Mucosa of gallbladder (tissue), 1 donor: ENCODE measurements at regions not wholly inside any gene's neighbourhood (a gene's known extent, or its start where the extent isn't known, plus 50 kb on each side); places are given as distances from the start of the nearest gene placed in this dataset.
"Not testable (repeated sequence)": the region's sequence is repeated elsewhere in the genome, so short reads cannot be mapped to it uniquely, and the experiment has no call there.

Experiments used
- DNase-seq: peaks from one replicate; pipeline ENCODE4 v3.0.0-alpha.2; 2020; ENCODE audit warnings: low spot score
- donor health status: DM: no; HTN: no; CAD: no.

GRCh38 chr4:181845617-181846016 lies 397.6 kb upstream of the TENM3 start:
- DNase-seq: no peak

DNA sequence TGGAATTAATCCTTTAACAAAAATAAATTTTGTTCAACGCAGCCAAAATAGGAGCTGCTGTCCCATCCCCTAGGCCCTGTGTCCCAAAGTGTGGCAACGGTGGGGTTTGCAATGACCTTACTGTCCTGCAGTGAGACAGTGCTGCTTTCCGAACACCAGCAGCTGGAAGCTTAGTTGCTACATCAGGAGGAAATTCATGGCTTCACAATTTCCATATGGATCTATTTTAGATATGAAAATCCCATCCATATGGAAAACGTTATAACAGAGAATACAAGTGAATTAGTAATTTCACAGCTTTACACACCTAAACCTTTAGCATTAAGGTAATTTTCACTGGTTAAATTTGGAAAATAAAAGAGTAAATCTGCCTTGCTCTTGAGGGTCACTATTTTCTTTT lies 396.3 kb upstream of the TENM3 start:
- DNase-seq: no peak

GRCh38 chr4:181848357-181848756 lies 394.8 kb upstream of the TENM3 start:
- DNase-seq: no peak

DNA sequence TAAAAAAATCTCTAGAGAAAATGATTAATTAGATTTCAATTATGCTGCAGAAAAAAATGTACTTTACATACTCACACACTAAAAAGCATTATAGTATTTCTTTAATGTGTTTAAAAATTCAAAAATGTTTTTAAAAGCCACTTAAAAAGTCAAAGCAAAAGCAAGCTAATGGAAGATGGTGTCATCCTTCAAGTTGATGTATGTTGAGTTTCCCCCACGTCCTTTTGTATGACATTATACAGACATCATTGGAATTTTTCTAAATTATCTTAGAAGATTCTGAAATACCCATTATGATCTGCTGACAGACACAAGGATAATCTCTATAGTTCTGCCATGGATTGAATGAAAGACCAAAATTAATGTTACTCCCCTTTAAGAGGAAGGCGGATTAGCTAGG lies 393.7 kb upstream of the TENM3 start:
- no peak for DNase-seq

- no peak for DNase-seq
Observed at GRCh38 chr4:181853881-181854511, 389.2 kb upstream of the TENM3 start.

DNA sequence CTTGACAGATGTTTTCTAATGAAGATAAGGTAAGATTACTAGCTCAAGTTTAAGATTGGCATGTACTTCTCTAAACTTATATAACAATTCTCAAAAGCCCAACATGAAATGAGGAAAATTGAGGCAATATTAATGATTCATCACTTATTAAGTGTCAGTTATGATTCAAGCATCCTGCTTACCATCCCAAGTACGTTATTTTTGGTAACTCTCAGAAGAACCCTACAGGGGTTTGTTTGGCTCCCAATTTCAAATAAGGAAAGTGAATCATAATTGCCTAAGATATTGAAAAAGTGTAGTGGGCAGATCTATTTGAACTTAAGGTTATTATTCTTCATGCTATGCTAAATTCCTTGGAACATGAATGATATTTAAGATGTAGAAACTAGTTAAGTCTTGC lies 387.9 kb upstream of the TENM3 start:
- DNase-seq: no peak

GRCh38 chr4:181857471-181857870 lies 385.7 kb upstream of the TENM3 start:
- DNase-seq: not testable (repeated sequence)

DNA sequence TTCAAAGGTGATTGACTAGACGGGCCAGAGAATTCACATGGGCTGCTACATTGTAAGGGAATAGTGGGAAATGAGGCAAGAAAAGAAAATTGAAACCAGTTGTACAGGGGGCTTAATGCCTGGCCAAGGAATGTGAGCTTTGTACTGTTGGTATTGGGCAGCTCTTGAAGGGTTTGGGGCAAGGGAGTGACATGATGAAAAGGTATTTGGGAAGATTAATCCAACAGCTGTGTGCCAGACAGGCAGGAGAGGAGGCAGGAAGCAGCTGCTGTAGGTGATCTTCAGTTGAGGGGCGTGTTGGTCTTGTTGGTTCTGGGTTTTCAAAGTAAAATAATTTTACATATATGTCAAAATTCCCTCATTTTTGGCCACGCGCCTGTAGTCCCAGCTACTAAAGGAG lies 384.5 kb upstream of the TENM3 start:
- DNase-seq: no peak

DNA sequence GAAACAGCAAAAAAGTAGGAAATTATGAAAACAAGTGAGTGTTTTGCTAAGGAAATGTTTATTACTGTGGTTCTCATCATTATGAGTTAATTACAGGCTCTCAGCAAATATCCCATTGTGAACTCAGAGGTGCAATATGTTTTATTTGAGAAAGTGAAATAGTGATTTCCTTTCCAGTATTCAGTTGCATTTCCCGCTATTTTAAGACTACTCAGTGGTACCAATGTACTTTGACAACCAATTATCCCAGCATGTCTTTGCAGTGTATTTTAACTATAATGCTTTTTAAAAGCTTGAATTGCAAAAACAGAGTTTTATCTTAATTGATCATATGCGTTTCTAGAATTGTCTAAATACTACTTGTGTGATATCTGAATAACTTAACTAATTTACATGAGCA lies 383.8 kb upstream of the TENM3 start:
- no peak for DNase-seq

- DNase-seq: no peak
Observed at GRCh38 chr4:181860157-181860556, 383.0 kb upstream of the TENM3 start.

DNA sequence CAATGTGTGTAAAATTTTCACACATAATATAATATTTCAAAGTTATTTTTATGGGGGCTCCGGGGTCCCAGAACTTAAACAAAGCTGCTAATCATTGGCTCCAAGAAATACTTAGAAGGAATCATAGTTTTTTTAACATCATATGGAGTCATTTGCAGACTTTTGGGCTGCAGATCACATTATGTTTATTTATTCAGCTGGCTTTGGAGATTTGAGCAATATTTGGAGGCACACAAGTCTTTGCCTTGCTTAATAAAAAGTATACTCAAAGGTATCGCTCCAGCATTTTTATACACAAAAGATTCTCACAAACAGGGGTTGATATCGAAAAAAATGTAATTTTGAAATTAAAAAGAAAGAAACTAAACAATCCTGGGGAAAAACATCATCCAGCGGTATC lies 382.5 kb upstream of the TENM3 start:
- DNase-seq: no peak

GRCh38 chr4:181863856-181864255 lies 379.3 kb upstream of the TENM3 start:
- DNase-seq: no peak

- no peak for DNase-seq
Observed at GRCh38 chr4:181870326-181870725, 372.9 kb upstream of the TENM3 start.

DNA sequence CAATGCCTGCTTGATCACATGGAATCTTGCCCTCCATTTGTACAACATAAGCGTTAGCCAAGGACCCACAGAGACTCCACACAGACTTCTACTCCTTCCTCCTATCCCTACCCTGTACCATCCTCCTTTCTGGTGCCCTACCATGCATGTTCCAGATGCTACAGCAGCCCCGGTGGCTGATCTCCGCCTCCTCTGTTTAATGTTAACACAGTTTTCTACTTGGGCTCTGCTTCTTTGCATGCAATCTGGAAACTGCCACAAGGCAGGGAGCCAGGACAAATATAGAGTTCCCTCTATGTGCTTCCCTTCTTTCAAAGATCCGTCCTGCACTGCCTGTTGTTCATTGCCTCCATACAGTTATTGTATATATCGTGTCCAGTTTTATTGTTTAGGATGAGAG lies 368.6 kb upstream of the TENM3 start:
- no peak for DNase-seq

GRCh38 chr4:181877329-181877848 lies 365.8 kb upstream of the TENM3 start:
- no peak for DNase-seq

- no peak for DNase-seq
Observed at GRCh38 chr4:181890031-181890430, 353.2 kb upstream of the TENM3 start.

- no peak for DNase-seq
Observed at GRCh38 chr4:181890911-181891310, 352.3 kb upstream of the TENM3 start.

- DNase-seq: no peak
Observed at GRCh38 chr4:181896614-181897013, 346.6 kb upstream of the TENM3 start.

GRCh38 chr4:181897935-181898334 lies 345.3 kb upstream of the TENM3 start:
- no peak for DNase-seq

DNA sequence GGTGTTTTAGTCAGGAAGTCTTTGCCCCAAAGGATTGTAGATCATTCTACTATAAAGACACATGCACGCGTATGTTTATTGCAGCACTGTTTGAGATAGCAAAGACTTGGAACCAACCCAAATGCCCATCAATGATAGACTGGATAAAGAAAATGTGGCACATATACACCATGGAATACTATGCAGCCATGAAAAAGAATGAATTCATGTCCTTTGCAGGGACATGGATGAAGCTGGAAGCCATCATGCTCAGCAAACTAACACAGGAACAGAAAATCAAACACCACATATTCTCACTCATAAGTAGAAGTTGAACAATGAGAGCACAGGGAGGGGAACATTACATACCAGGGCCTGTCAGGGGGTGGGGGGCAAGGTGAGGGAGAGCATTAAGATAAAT lies 340.8 kb upstream of the TENM3 start:
- not testable (repeated sequence) for DNase-seq

DNA sequence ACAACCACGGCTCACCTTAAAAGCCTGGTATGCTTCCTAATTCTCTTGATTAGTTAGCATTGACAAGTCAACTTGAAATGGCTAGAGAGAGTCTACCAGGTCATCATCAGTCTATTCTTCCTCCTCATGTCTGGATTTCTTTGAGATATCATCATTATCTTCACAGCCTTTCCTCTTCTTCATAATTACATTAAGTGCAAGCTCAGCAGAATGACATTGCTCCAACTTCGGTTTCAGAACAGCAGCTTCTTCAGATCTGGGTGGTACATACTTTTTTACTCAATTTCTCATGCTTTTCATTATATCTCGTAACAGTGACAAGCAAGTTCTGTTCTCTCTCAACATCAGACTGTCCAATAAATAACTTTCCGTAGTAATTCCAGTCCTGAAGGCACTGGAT lies 337.5 kb upstream of the TENM3 start:
- no peak for DNase-seq

DNA sequence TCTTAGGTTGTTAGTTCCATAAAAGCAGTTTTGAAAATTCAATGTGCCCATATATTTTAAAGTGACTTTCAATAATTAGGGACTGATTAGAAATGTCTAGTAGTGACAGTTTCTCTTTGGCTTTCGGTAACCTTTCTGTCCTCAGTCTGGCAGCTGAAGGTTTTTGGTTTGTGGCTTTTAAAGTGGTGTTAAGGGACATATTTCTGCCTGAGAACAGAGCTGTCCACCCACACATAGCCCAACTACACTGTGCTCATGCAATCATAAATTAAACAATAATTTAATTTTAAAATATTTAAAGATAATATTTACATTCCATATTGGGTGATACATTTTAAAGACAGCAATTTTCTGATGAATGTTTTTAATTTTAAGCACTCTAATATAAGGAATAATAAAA lies 335.0 kb upstream of the TENM3 start:
- DNase-seq: no peak

DNA sequence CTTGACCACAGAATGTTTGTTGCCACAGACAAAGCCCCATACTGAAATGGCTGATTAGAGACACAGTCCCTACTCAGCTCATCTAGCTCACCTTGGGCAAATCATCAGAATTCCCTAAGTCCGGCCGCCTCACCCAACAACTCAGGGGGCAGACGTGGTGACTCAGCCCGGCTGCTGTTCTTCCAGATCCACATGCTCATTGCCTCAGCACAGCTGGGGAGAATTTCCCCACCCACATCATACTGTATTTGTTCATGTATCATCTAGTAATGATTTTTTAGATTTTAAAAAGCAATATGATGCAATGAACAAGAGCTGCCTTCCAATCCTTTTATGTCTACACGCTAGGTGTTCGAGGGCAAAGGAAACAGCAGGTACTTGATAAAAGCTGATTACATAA lies 333.8 kb upstream of the TENM3 start:
- no peak for DNase-seq

DNA sequence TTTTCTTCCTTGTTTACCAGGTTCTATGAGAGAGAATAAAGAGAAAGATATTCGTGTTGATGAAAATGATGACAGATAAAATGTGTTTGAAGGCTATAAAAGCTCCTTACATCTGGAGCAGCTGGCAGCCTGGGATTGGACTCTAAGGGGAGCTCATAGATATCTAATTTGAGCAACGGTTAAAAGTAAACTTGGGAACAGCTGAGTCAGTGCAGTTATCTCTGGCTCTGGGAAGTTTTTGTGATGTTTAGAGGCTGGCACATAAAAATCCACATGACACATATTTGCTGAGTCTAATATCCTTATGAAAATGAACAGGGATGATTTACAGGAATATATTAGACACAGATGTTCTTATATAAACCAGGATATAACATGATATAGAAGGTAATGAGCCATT lies 331.8 kb upstream of the TENM3 start:
- DNase-seq: no peak
